ENCODE measurements at regions not wholly inside any gene's neighbourhood (a gene's known extent, or its start where the extent isn't known, plus 50 kb on each side); places are given as distances from the start of the nearest gene placed in this dataset.

DNA sequence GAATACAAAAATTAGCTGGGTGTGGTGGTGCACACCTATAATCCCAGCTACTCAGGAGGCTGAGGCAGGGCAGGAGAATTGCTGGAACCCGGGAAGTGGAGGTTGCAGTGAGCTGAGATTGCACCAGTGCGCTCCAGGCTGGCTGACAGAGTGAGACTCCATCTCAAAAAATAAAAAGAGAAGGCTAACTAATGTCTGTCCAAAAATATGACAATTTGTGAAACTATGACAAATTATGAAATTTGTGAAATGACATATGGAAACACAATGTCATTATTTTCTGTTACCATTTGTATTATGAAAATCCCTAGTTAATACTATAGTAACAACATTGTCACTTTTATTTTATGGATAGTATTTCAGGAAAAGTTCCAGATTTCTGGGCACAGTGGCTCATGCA, 1306.3 kb upstream of the EPHA6 start:
- Histone ChIP-seq H3K27me3 (ENCODE audit: insufficient read depth, low read length) (no peaks in the 10 kb centered on the region), H3K79me2 (ENCODE audit: insufficient read depth, low read length) (no peaks in the 10 kb centered on the region), H3K4me2 (ENCODE audit: low read length) (no peak overlapping the region), H3K36me3 (ENCODE audit: control insufficient read depth in 1 of 2, insufficient read depth in 2 of 2, low read length in 2 of 2) (no peaks in the 10 kb centered on the region; a peak in 1 of 4 replicates), H4K20me1 (ENCODE audit: insufficient read depth) (no peaks in the 10 kb centered on the region), H3K9me2 (ENCODE audit: insufficient read depth) (no peaks in the 10 kb centered on the region), H2AFZ (ENCODE audit: low read depth, low read length, poor library complexity, severe bottlenecking) (no peak overlapping the region), H3K27ac (ENCODE audit: low read depth, low read length) (no peak overlapping the region), H3K9me3 (ENCODE audit: control insufficient read depth in 1 of 2, insufficient read depth in 1 of 2, low read depth in 1 of 2, low read length in 2 of 2) (peaks cover 12 to 14% of the 10 kb centered on the region in 2 experiments; a peak in 2 of 4 replicates), H3K4me1 (ENCODE audit: control insufficient read depth in 1 of 2, insufficient read depth in 2 of 2, low read length in 2 of 2) (no peaks in the 10 kb centered on the region), H3K4me3 (replicated peaks in 1 of 2; ENCODE audit: low read depth in 1 of 2, low read length in 2 of 2) (no peak overlapping the region), H3K9ac (ENCODE audit: low read length) (no peak overlapping the region)
- intact Hi-C loops (cut with micrococcal nuclease) = no loop called here
- no TSS peak for BruUV-seq (replicated peaks)
- ChIA-PET CTCF (no interaction called here), POLR2A (no interaction called here), RAD21 (ENCODE audit: low non-redundant PET in 1 of 2, low total read pairs in 2 of 2, uncharacterized antibody in 2 of 2, unreplicated experiment in 2 of 2) (no interaction called here)
- no peak for DNase-seq (ENCODE audit: low read depth, low spot score)
- TF ChIP-seq, protein P1, sequence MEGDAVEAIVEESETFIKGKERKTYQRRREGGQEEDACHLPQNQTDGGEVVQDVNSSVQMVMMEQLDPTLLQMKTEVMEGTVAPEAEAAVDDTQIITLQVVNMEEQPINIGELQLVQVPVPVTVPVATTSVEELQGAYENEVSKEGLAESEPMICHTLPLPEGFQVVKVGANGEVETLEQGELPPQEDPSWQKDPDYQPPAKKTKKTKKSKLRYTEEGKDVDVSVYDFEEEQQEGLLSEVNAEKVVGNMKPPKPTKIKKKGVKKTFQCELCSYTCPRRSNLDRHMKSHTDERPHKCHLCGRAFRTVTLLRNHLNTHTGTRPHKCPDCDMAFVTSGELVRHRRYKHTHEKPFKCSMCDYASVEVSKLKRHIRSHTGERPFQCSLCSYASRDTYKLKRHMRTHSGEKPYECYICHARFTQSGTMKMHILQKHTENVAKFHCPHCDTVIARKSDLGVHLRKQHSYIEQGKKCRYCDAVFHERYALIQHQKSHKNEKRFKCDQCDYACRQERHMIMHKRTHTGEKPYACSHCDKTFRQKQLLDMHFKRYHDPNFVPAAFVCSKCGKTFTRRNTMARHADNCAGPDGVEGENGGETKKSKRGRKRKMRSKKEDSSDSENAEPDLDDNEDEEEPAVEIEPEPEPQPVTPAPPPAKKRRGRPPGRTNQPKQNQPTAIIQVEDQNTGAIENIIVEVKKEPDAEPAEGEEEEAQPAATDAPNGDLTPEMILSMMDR (IDR thresholded peaks at IDR 0.05 in 2 of 3, conservative IDR thresholded peaks at IDR 0.05 in 1 of 3; ENCODE audit: borderline replicate concordance in 1 of 3, insufficient read depth in 1 of 3, low read depth in 2 of 3, low read length in 2 of 3) = no peak
- no peak for TF ChIP-seq POLR2AphosphoS5 (IDR thresholded peaks at IDR 0.05; ENCODE audit: low read depth, low read length)
- no peak for ATAC-seq

DNA sequence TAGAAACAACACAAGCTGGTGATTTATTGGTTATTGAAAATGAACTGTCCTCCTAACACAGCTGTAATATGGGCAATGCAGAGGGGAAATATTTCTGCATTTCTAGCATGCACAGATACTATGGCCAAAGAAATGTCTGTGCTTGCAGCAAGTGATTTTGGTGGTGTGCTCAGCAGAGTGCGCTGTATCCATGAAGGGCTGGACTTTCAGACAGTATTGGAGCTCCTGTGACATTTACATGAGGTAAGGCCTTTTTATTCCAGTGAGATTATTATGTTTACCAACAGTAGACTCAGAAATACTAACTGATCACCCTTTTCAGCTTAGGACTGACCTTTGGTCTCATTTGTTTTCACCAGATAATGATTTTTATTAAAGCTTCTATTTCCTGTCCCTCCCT, 1302.6 kb upstream of the EPHA6 start:
- H3K27ac ChIP-seq (ENCODE audit: low read depth, low read length) = no peak overlapping the region
- H3K9me3 ChIP-seq (ENCODE audit: control insufficient read depth in 1 of 2, insufficient read depth in 1 of 2, low read depth in 1 of 2, low read length in 2 of 2) = peaks cover 16 to 19% of the 10 kb centered on the region in 2 experiments; a peak in 2 of 4 replicates
- ATAC-seq (no peak), DNase-seq (ENCODE audit: low read depth, low spot score) (no peak)
- POLR2A ChIA-PET = no interaction called here
- H3K27me3 ChIP-seq (ENCODE audit: insufficient read depth, low read length) = no peaks in the 10 kb centered on the region
- TF ChIP-seq, protein P2, sequence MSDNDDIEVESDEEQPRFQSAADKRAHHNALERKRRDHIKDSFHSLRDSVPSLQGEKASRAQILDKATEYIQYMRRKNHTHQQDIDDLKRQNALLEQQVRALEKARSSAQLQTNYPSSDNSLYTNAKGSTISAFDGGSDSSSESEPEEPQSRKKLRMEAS (IDR thresholded peaks at IDR 0.05) = no peak
- TF ChIP-seq TCF7L2 (IDR thresholded peaks at IDR 0.05; ENCODE audit: borderline replicate concordance, extremely low read depth, insufficient read depth, insufficient read length) (no peak), FOSL1 (IDR thresholded peaks at IDR 0.05; ENCODE audit: low read depth) (no peak), EGR1 (IDR thresholded peaks at IDR 0.05; ENCODE audit: low read depth) (no peak), EZH2phosphoT487 (IDR thresholded peaks at IDR 0.05; ENCODE audit: borderline replicate concordance) (no peak), SRF (IDR thresholded peaks at IDR 0.05; ENCODE audit: low read depth) (no peak), EZH2 (IDR thresholded peaks at IDR 0.05) (no peak)
- RAD21 ChIA-PET (ENCODE audit: low non-redundant PET in 1 of 2, low total read pairs in 2 of 2, uncharacterized antibody in 2 of 2, unreplicated experiment in 2 of 2) = no interaction called here
- H4K20me1 ChIP-seq (ENCODE audit: insufficient read depth) = no peaks in the 10 kb centered on the region
- CTCF ChIA-PET = no interaction called here
- no peaks in the 10 kb centered on the region for H3K36me3 ChIP-seq (ENCODE audit: control insufficient read depth in 1 of 2, insufficient read depth in 2 of 2, low read length in 2 of 2)
- BruUV-seq (replicated peaks) = no TSS peak
- H3K9ac ChIP-seq (ENCODE audit: low read length) = no peak overlapping the region
- H2AFZ ChIP-seq (ENCODE audit: low read depth, low read length, poor library complexity, severe bottlenecking) = no peak overlapping the region
- intact Hi-C loops (cut with micrococcal nuclease) = no loop called here
- no peak overlapping the region for H3K4me2 ChIP-seq (ENCODE audit: low read length)
- H3K9me2 ChIP-seq (ENCODE audit: insufficient read depth) = no peaks in the 10 kb centered on the region
- H3K79me2 ChIP-seq (ENCODE audit: insufficient read depth, low read length) = no peaks in the 10 kb centered on the region
- H3K4me3 ChIP-seq (replicated peaks in 1 of 2; ENCODE audit: low read depth in 1 of 2, low read length in 2 of 2) = no peak overlapping the region
- no peaks in the 10 kb centered on the region for H3K4me1 ChIP-seq (ENCODE audit: control insufficient read depth in 1 of 2, insufficient read depth in 2 of 2, low read length in 2 of 2)
